ENCODE measurements at regions not wholly inside any gene's neighbourhood (a gene's known extent, or its start where the extent isn't known, plus 50 kb on each side); places are given as distances from the start of the nearest gene placed in this dataset.

- no peak for TF ChIP-seq CTCF (IDR thresholded peaks at IDR 0.05)
- TF ChIP-seq POLR2A (IDR thresholded peaks at IDR 0.05) = no peak
These were observed 318.5 kb upstream of the C1orf174 start for GRCh38 chr1:4218619-4219018.

Measured in right lobe of liver (tissue), 4 donors.